A673 (cell line): ENCODE measurements at regions not wholly inside any gene's neighbourhood (a gene's known extent, or its start where the extent isn't known, plus 50 kb on each side); places are given as distances from the start of the nearest gene placed in this dataset.

Source experiments
- CTCF ChIP-seq: fragments of 300-800, 200-600 bp; sonication (generic); conservative IDR thresholded peaks from 2 replicates; pipeline ENCODE4 v1.5.1; 2017; ENCODE audit warnings: low read depth, mild to moderate bottlenecking, antibody characterized with exemption, low read length, moderate library complexity, mixed read lengths
- EZH2 ChIP-seq: fragments of 200-600 bp; sonication (generic); IDR thresholded peaks from 2 replicates; pipeline ENCODE4 v1.6.1; 2017; ENCODE audit warnings: borderline replicate concordance, low read depth, mild to moderate bottlenecking, mixed read lengths, antibody characterized with exemption, low read length; ENCODE audit not compliant: poor library complexity, severe bottlenecking

- TF ChIP-seq CTCF (no peak), EZH2 (no peak)
These were observed 446.3 kb upstream of the RGS18 start for GRCh38 chr1:191711961-191712360.
